SU-DHL-6 (cell line): ENCODE measurements at regions not wholly inside any gene's neighbourhood (a gene's known extent, or its start where the extent isn't known, plus 50 kb on each side); places are given as distances from the start of the nearest gene placed in this dataset.

ENCODE experiments used
- H2AFZ ChIP-seq: fragments of 200-600 bp; sonication (generic); 2 replicates; pipeline ENCODE4 v1.6.1; 2014; ENCODE audit warnings: low read depth, mild to moderate bottlenecking, moderate library complexity, mixed read lengths, antibody characterized with exemption, low read length; ENCODE audit not compliant: severe bottlenecking
- H3F3A ChIP-seq: fragments of 200-600 bp; shearing (Covaris generic); 2 replicates; pipeline ENCODE4 v1.6.0; 2016; ENCODE audit warnings: antibody characterized with exemption, mild to moderate bottlenecking; ENCODE audit not compliant: insufficient read depth
- H3K27ac ChIP-seq: fragments of 200-600 bp; sonication (generic); 2 replicates; pipeline ENCODE4 v1.5.1; 2016; ENCODE audit warnings: low read depth, mild to moderate bottlenecking, low read length, moderate library complexity, mixed read lengths
- H3K27me3 ChIP-seq: fragments of 200-600 bp; sonication (generic), shearing (Covaris generic); 2 replicates; pipeline ENCODE4 v1.6.0; 2014; ENCODE audit warnings: mild to moderate bottlenecking, low read length
- H3K36me3 ChIP-seq: fragments of 200-600 bp; sonication (generic); 2 replicates; pipeline ENCODE4 v1.6.1; 2014; ENCODE audit warnings: mild to moderate bottlenecking, low read length, mixed read lengths
- H3K4me2 ChIP-seq: fragments of 300-600, 200-600 bp; shearing (Covaris generic), sonication (generic); 2 replicates; pipeline ENCODE4 v1.6.0; 2014; ENCODE audit warnings: low read length, low read depth, mild to moderate bottlenecking; ENCODE audit not compliant: poor library complexity, severe bottlenecking
- H3K4me3 ChIP-seq: fragments of 200-600 bp; sonication (generic); 2 replicates; pipeline ENCODE4 v1.5.1; 2014; ENCODE audit warnings: antibody characterized with exemption, low read length, mild to moderate bottlenecking, mixed read lengths; ENCODE audit not compliant: insufficient read depth, poor library complexity, severe bottlenecking
- H3K79me2 ChIP-seq: fragments of 200-600 bp; sonication (generic); 2 replicates; pipeline ENCODE4 v1.6.1; 2014; ENCODE audit warnings: mild to moderate bottlenecking, low read length, moderate library complexity; ENCODE audit not compliant: insufficient read depth
- H3K9ac ChIP-seq: fragments of 200-600 bp; sonication (generic); 2 replicates; pipeline ENCODE4 v1.7.0; 2014; ENCODE audit warnings: mild to moderate bottlenecking, low read length
- H3K9me2 ChIP-seq: fragments of 200-600 bp; sonication (generic); replicated peaks from 2 replicates; pipeline ENCODE4 v1.6.1; 2014; ENCODE audit warnings: low read length; ENCODE audit not compliant: insufficient read depth
- H3K9me3 ChIP-seq: fragments of 200-600 bp; sonication (generic); 2 replicates; pipeline ENCODE4 v1.6.1; 2014; ENCODE audit warnings: low read length, mixed read lengths; ENCODE audit not compliant: insufficient read depth
- H4K20me1 ChIP-seq: fragments of 200-600 bp; sonication (generic); 2 replicates; pipeline ENCODE4 v1.6.1; 2014; ENCODE audit warnings: low read depth, mild to moderate bottlenecking, antibody characterized with exemption, low read length, moderate library complexity, mixed read lengths
- EZH2phosphoT487 ChIP-seq: fragments of 200-600 bp; sonication (generic), shearing (Covaris generic); conservative IDR thresholded peaks from 2 replicates; pipeline ENCODE4 v1.6.1; 2018; ENCODE audit warnings: mild to moderate bottlenecking, antibody characterized with exemption, low read length, moderate library complexity, mixed read lengths
- TF ChIP-seq, protein P1 (sequence below): fragments of 200-600 bp; sonication (generic); IDR thresholded peaks from one replicate; pipeline ENCODE4 v1.5.1; 2017; ENCODE audit warnings: antibody characterized with exemption, mild to moderate bottlenecking, low read length, moderate library complexity; ENCODE audit not compliant: insufficient read depth, poor library complexity, severe bottlenecking

DNA sequence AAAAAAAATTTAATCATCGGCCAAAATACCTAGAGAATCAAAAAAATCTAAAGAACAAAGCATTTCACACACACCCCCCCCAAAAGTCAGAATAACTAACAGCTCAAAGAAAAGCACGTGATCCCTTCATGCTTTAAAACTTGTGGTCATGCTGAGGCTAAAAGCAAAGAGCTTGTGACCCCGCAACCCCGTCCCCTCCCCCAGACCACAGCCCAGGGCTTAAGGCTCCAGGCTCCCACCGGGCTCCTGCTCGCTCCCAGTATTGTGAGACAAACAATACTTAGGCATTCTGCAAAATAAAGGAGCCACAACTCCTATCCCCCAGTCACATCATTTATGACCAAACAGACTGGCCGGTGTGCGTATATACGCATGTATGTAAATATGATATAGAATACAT lies 62.1 kb upstream of the CCDC160 start:
- no peak overlapping the region for H2AFZ ChIP-seq
- H3K9me3 ChIP-seq = no peaks in the 10 kb centered on the region
- H3K27ac ChIP-seq = no peak overlapping the region
- no peak overlapping the region for H3K9ac ChIP-seq
- H3F3A ChIP-seq = no peaks in the 10 kb centered on the region
- H3K79me2 ChIP-seq = no peaks in the 10 kb centered on the region
- H3K36me3 ChIP-seq = no peaks in the 10 kb centered on the region
- H3K4me3 ChIP-seq = no peak overlapping the region
- H3K27me3 ChIP-seq = no peaks in the 10 kb centered on the region
- H4K20me1 ChIP-seq = no peaks in the 10 kb centered on the region
- no peak overlapping the region for H3K4me2 ChIP-seq
- TF ChIP-seq, protein P1, sequence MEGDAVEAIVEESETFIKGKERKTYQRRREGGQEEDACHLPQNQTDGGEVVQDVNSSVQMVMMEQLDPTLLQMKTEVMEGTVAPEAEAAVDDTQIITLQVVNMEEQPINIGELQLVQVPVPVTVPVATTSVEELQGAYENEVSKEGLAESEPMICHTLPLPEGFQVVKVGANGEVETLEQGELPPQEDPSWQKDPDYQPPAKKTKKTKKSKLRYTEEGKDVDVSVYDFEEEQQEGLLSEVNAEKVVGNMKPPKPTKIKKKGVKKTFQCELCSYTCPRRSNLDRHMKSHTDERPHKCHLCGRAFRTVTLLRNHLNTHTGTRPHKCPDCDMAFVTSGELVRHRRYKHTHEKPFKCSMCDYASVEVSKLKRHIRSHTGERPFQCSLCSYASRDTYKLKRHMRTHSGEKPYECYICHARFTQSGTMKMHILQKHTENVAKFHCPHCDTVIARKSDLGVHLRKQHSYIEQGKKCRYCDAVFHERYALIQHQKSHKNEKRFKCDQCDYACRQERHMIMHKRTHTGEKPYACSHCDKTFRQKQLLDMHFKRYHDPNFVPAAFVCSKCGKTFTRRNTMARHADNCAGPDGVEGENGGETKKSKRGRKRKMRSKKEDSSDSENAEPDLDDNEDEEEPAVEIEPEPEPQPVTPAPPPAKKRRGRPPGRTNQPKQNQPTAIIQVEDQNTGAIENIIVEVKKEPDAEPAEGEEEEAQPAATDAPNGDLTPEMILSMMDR = no peak
- TF ChIP-seq EZH2phosphoT487 = no peak
- H3K9me2 ChIP-seq = no peaks in the 10 kb centered on the region

- Histone ChIP-seq H4K20me1 (no peaks in the 10 kb centered on the region), H3K9ac (no peak overlapping the region), H3K9me3 (no peaks in the 10 kb centered on the region), H3K36me3 (no peaks in the 10 kb centered on the region), H3F3A (no peaks in the 10 kb centered on the region), H3K27ac (no peak overlapping the region), H3K4me3 (no peak overlapping the region), H3K27me3 (no peaks in the 10 kb centered on the region), H3K4me2 (no peak overlapping the region), H3K79me2 (no peaks in the 10 kb centered on the region), H3K9me2 (no peaks in the 10 kb centered on the region), H2AFZ (no peak overlapping the region)
- TF ChIP-seq, protein P1 = no peak
- no peak for TF ChIP-seq EZH2phosphoT487
Measured at GRCh38 chrX:134177527-134177926, 59.5 kb upstream of the CCDC160 start.

DNA sequence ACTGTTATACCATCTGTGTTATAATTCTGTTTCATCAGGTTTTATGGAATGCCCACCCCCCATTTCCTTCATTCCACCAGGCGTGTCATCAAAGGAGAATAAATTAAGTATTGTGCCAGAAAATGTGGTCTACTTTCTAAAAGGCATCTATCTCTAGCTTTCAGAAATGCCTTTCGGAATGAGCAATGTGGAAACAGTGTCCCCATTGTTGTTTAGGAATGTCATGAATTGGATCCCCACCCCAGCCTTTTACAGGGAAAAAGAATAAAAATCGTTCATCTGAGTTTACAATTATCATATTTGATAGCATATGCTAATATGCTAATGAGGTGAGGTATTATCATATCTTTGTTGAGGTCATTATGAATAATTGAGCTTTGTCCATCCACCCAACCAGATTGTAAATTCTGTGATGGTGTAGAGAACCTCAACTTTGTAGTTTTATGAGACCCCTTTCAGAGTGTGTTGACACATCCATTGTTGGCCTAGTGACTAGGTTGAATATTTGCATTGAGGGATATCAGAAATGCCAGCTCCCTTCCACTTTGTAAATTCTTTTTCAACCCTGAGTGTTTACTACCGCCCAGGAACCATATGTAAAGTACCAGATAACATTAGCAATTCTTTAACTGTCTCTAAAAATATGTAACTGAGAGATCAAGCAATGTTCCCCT lies 56.2 kb upstream of the CCDC160 start:
- no peak overlapping the region for H3K4me3 ChIP-seq
- no peaks in the 10 kb centered on the region for H3K36me3 ChIP-seq

More for the DNA sequence above, 56.2 kb upstream of the CCDC160 start:
- Histone ChIP-seq H3K27ac (no peak overlapping the region), H3K9ac (no peak overlapping the region), H4K20me1 (no peaks in the 10 kb centered on the region), H3K9me3 (no peaks in the 10 kb centered on the region), H3K27me3 (no peaks in the 10 kb centered on the region), H3K4me2 (no peak overlapping the region), H3K9me2 (no peaks in the 10 kb centered on the region), H3K79me2 (no peaks in the 10 kb centered on the region), H3F3A (no peaks in the 10 kb centered on the region), H2AFZ (no peak overlapping the region)
- TF ChIP-seq EZH2phosphoT487 = no peak
- TF ChIP-seq, protein P1 = no peak
